Cardiac muscle cell (in vitro differentiated cells and primary cell): ENCODE measurements at regions not wholly inside any gene's neighbourhood (a gene's known extent, or its start where the extent isn't known, plus 50 kb on each side); places are given as distances from the start of the nearest gene placed in this dataset.

Experiments used
- DNase-seq, 2 donors: peaks; one replicate each; pipeline versions ENCODE4 v3.0.0 to v3.0.0-alpha.2; 2010 to 2017; ENCODE audit warnings: low read depth in 1 of 2, low spot score in 1 of 2
- H3K27ac ChIP-seq: fragments of 200-600 bp; sonication (generic); 2 replicates; pipeline ENCODE4 v1.5.1; 2016
- H3K27me3 ChIP-seq: fragments of 200-600 bp; sonication (generic); 2 replicates; pipeline ENCODE4 v1.6.0; 2016; ENCODE audit warnings: control low read depth
- H3K36me3 ChIP-seq: fragments of 200-600 bp; sonication (generic); 2 replicates; pipeline ENCODE4 v1.5.1; 2016; ENCODE audit warnings: control low read depth
- H3K4me1 ChIP-seq: fragments of 200-600 bp; sonication (generic); 2 replicates; pipeline ENCODE4 v1.8.1; 2017; ENCODE audit warnings: low read depth, mild to moderate bottlenecking, mixed run types
- H3K4me3 ChIP-seq: fragments of 200-600 bp; sonication (generic); 2 replicates; pipeline ENCODE4 v1.5.1; 2016; ENCODE audit warnings: mild to moderate bottlenecking
- H3K9me3 ChIP-seq: fragments of 200-600 bp; sonication (generic); 2 replicates; pipeline ENCODE4 v1.5.1; 2017; ENCODE audit warnings: low read depth, mild to moderate bottlenecking, control low read depth
- CTCF ChIP-seq: IDR thresholded peaks from 2 replicates; pipeline ENCODE4 v1.5.1; 2012; ENCODE audit warnings: low read depth, mild to moderate bottlenecking, low read length

- no peak overlapping the region for H3K4me3 ChIP-seq
- no peaks in the 10 kb centered on the region for H3K9me3 ChIP-seq
- H3K36me3 ChIP-seq = no peaks in the 10 kb centered on the region
- peak in 1 of 2 donors; percentile 93 for DNase-seq
- no peaks in the 10 kb centered on the region for H3K27me3 ChIP-seq
- TF ChIP-seq CTCF = no peak
- H3K4me1 ChIP-seq = no peaks in the 10 kb centered on the region
- no peak overlapping the region for H3K27ac ChIP-seq
Measured at GRCh38 chr5:169416583-169417196, 115.8 kb upstream of the SLIT3 start.

GRCh38 chr5:169415948-169416347, 115.0 kb upstream of the SLIT3 start:
- H3K36me3 ChIP-seq = no peaks in the 10 kb centered on the region
- no peaks in the 10 kb centered on the region for H3K27me3 ChIP-seq
- no peak overlapping the region for H3K27ac ChIP-seq
- no peak for TF ChIP-seq CTCF
- no peak for DNase-seq
- peaks cover 2% of the 10 kb centered on the region for H3K4me1 ChIP-seq
- H3K4me3 ChIP-seq = no peak overlapping the region
- no peaks in the 10 kb centered on the region for H3K9me3 ChIP-seq

GRCh38 chr5:169415371-169415770, 114.4 kb upstream of the SLIT3 start:
- H3K9me3 ChIP-seq = no peaks in the 10 kb centered on the region
- peaks cover 4% of the 10 kb centered on the region for H3K4me1 ChIP-seq
- no peaks in the 10 kb centered on the region for H3K27me3 ChIP-seq
- DNase-seq = no peak
- TF ChIP-seq CTCF = no peak
- H3K27ac ChIP-seq = no peak overlapping the region
- H3K36me3 ChIP-seq = no peaks in the 10 kb centered on the region
- no peak overlapping the region for H3K4me3 ChIP-seq

- H3K9me3 ChIP-seq = no peaks in the 10 kb centered on the region
- no peak for DNase-seq
- peaks cover 7% of the 10 kb centered on the region for H3K4me1 ChIP-seq
- no peaks in the 10 kb centered on the region for H3K27me3 ChIP-seq
- no peaks in the 10 kb centered on the region for H3K36me3 ChIP-seq
- no peak for TF ChIP-seq CTCF
- H3K27ac ChIP-seq = no peak overlapping the region
- H3K4me3 ChIP-seq = no peak overlapping the region
Measured at GRCh38 chr5:169413416-169413815, 112.5 kb upstream of the SLIT3 start.

GRCh38 chr5:169412831-169413230, 111.9 kb upstream of the SLIT3 start:
- no peak for TF ChIP-seq CTCF
- no peak for DNase-seq
- Histone ChIP-seq H3K27me3 (no peaks in the 10 kb centered on the region), H3K9me3 (no peaks in the 10 kb centered on the region), H3K27ac (no peak overlapping the region), H3K4me1 (peaks cover 10% of the 10 kb centered on the region), H3K4me3 (no peak overlapping the region), H3K36me3 (no peaks in the 10 kb centered on the region)
